ENCODE measurements at regions not wholly inside any gene's neighbourhood (a gene's known extent, or its start where the extent isn't known, plus 50 kb on each side); places are given as distances from the start of the nearest gene placed in this dataset.
"Not testable (repeated sequence)": the region's sequence is repeated elsewhere in the genome, so short reads cannot be mapped to it uniquely, and the experiment has no call there.

GRCh38 chr14:52182853-52183252 is 84.6 kb upstream of the PTGDR start:
- Histone ChIP-seq H3K9me3 (no peaks in the 10 kb centered on the region), H3K27ac (no peak overlapping the region), H3K4me3 (replicated peaks in 1 of 3) (no peak overlapping the region), H3K27me3 (no peaks in the 10 kb centered on the region), H3K36me3 (no peaks in the 10 kb centered on the region), H3K4me1 (no peaks in the 10 kb centered on the region)
- intact Hi-C loops (cut with DNase I) = no loop called here
- no peak for DNase-seq
- TF ChIP-seq POLR2A (IDR thresholded peaks at IDR 0.05) = no peak
- TF ChIP-seq, protein P1, sequence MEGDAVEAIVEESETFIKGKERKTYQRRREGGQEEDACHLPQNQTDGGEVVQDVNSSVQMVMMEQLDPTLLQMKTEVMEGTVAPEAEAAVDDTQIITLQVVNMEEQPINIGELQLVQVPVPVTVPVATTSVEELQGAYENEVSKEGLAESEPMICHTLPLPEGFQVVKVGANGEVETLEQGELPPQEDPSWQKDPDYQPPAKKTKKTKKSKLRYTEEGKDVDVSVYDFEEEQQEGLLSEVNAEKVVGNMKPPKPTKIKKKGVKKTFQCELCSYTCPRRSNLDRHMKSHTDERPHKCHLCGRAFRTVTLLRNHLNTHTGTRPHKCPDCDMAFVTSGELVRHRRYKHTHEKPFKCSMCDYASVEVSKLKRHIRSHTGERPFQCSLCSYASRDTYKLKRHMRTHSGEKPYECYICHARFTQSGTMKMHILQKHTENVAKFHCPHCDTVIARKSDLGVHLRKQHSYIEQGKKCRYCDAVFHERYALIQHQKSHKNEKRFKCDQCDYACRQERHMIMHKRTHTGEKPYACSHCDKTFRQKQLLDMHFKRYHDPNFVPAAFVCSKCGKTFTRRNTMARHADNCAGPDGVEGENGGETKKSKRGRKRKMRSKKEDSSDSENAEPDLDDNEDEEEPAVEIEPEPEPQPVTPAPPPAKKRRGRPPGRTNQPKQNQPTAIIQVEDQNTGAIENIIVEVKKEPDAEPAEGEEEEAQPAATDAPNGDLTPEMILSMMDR (IDR thresholded peaks at IDR 0.05) = no peak
- WGBS, 2 donors = 68 to 73% methylated on average over 2 of the region's 2 CpGs

- no peak for DNase-seq
- intact Hi-C loops (cut with DNase I) = no loop called here
- no peaks in the 10 kb centered on the region for H3K9me3 ChIP-seq
- WGBS, 2 donors = 76 to 87% methylated on average over 6 of the region's 6 CpGs
- no peak overlapping the region for H3K4me3 ChIP-seq (replicated peaks in 1 of 3)
- H3K27ac ChIP-seq = no peak overlapping the region
- H3K27me3 ChIP-seq = no peaks in the 10 kb centered on the region
- no peaks in the 10 kb centered on the region for H3K4me1 ChIP-seq
- TF ChIP-seq, protein P1 (IDR thresholded peaks at IDR 0.05) = no peak
- TF ChIP-seq POLR2A (IDR thresholded peaks at IDR 0.05) = no peak
- no peaks in the 10 kb centered on the region for H3K36me3 ChIP-seq
Measured at GRCh38 chr14:52179141-52179790, 88.2 kb upstream of the PTGDR start.

GRCh38 chr14:52175982-52176502 is 91.5 kb upstream of the PTGDR start:
- 70 to 76% methylated on average over 6 of the region's 6 CpGs for WGBS, 2 donors
- Histone ChIP-seq H3K9me3 (no peaks in the 10 kb centered on the region), H3K27me3 (no peaks in the 10 kb centered on the region), H3K4me1 (no peaks in the 10 kb centered on the region), H3K4me3 (replicated peaks in 1 of 3) (no peak overlapping the region), H3K36me3 (no peaks in the 10 kb centered on the region), H3K27ac (no peak overlapping the region)
- no peak for DNase-seq
- intact Hi-C loops (cut with DNase I) = no loop called here
- no peak for TF ChIP-seq POLR2A (IDR thresholded peaks at IDR 0.05)
- TF ChIP-seq, protein P1 (IDR thresholded peaks at IDR 0.05) = no peak

- H3K4me3 ChIP-seq (replicated peaks in 1 of 3); intact Hi-C loops (cut with DNase I); H3K27ac ChIP-seq; H3K27me3 ChIP-seq; H3K36me3 ChIP-seq; H3K4me1 ChIP-seq; DNase-seq; H3K9me3 ChIP-seq: not testable (repeated sequence)
- 88 to 90% methylated on average over 1 of the region's 1 CpG for WGBS, 2 donors
Measured at GRCh38 chr14:52171932-52172331, 95.6 kb upstream of the PTGDR start.

DNA sequence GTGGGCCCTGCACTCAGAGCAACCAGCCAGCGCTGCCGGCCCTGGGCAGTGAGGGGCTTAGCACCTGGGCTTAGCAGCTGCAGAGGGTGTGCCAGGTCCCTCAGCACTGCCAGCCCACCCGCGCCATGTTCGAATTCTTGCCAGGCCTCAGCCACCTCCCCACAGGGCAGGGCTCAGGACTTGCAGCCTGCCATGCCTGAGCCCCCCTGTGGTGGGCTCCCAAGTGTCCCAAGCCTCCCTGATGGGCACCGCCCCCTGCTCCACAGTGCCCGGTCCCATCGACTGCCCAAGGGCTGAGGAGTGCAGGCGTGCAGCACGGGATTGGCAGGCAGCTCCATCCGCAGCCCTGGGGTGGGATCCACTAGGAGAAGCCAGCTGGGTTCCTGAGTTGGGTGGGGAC is 98.0 kb upstream of the NID2 start:
- Histone ChIP-seq H3K27me3 (no peaks in the 10 kb centered on the region), H3K4me1 (no peaks in the 10 kb centered on the region), H3K4me3 (replicated peaks in 1 of 3) (no peak overlapping the region), H3K27ac (no peak overlapping the region), H3K9me3 (no peaks in the 10 kb centered on the region), H3K36me3 (no peaks in the 10 kb centered on the region)
- intact Hi-C loops (cut with DNase I) = no loop called here
- no peak for DNase-seq
- WGBS, 2 donors = 96 to 100% methylated on average over 4 to 5 of the region's 11 CpGs
- TF ChIP-seq POLR2A (IDR thresholded peaks at IDR 0.05) = no peak
- TF ChIP-seq, protein P1 (IDR thresholded peaks at IDR 0.05) = no peak

Measured in thyroid gland (tissue), 4 donors.